ENCODE measurements at regions not wholly inside any gene's neighbourhood (a gene's known extent, or its start where the extent isn't known, plus 50 kb on each side); places are given as distances from the start of the nearest gene placed in this dataset.
"Not testable (repeated sequence)": the region's sequence is repeated elsewhere in the genome, so short reads cannot be mapped to it uniquely, and the experiment has no call there.

GRCh38 chr15:22282794-22283533, 175.7 kb upstream of the GOLGA6L22 start:
- not testable (repeated sequence) for TF ChIP-seq CTCF, POLR2A (IDR thresholded peaks at IDR 0.05)
